ENCODE measurements at regions not wholly inside any gene's neighbourhood (a gene's known extent, or its start where the extent isn't known, plus 50 kb on each side); places are given as distances from the start of the nearest gene placed in this dataset.

DNA sequence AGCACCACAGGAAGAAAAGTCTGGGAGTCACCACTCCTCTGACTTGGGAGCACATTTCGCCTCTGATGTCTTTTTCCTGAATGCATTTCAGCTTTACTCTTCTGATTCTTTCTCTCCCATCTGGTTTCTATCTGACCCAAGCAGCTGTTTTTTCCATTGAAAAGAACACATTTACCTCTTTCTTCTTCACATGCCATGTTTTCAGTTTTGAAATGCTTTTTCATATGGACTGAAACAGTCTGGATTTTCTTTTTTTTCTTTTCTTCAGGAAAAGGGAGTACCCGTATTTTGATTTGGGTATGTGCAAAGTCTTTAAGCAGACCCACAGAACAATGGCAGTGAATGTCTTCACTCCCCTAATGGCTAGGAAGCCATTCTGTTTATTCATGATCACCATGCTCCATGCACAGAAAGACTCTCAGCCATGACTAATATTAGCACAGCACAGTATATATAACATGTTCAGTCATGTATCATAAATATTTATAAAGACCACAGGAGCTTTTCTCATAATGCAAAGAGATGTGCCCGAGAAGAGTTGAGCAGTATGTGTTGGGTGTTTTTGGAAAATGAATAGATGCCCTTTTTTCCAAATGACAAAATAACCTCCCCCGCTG lies 82.7 kb upstream of the LRIG1 start:
- TF ChIP-seq, protein P1, sequence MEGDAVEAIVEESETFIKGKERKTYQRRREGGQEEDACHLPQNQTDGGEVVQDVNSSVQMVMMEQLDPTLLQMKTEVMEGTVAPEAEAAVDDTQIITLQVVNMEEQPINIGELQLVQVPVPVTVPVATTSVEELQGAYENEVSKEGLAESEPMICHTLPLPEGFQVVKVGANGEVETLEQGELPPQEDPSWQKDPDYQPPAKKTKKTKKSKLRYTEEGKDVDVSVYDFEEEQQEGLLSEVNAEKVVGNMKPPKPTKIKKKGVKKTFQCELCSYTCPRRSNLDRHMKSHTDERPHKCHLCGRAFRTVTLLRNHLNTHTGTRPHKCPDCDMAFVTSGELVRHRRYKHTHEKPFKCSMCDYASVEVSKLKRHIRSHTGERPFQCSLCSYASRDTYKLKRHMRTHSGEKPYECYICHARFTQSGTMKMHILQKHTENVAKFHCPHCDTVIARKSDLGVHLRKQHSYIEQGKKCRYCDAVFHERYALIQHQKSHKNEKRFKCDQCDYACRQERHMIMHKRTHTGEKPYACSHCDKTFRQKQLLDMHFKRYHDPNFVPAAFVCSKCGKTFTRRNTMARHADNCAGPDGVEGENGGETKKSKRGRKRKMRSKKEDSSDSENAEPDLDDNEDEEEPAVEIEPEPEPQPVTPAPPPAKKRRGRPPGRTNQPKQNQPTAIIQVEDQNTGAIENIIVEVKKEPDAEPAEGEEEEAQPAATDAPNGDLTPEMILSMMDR (IDR thresholded peaks at IDR 0.05): no peak
- no peak for TF ChIP-seq POLR2A (IDR thresholded peaks at IDR 0.05)
- Histone ChIP-seq H3K4me3 (no peak overlapping the region), H3K27me3 (peaks cover 0 to 10% (median 0%) of the 10 kb centered on the region in 4 donors), H3K27ac (no peak overlapping the region), H3K4me1 (no peaks in the 10 kb centered on the region), H3K9me3 (peaks cover 0 to 3% (median 0%) of the 10 kb centered on the region in 3 donors), H3K36me3 (no peaks in the 10 kb centered on the region)
- intact Hi-C loops (cut with DNase I): no loop called here
- WGBS, 2 donors: 70 to 71% methylated on average over 4 of the region's 4 CpGs
- DNase-seq: no peak

DNA sequence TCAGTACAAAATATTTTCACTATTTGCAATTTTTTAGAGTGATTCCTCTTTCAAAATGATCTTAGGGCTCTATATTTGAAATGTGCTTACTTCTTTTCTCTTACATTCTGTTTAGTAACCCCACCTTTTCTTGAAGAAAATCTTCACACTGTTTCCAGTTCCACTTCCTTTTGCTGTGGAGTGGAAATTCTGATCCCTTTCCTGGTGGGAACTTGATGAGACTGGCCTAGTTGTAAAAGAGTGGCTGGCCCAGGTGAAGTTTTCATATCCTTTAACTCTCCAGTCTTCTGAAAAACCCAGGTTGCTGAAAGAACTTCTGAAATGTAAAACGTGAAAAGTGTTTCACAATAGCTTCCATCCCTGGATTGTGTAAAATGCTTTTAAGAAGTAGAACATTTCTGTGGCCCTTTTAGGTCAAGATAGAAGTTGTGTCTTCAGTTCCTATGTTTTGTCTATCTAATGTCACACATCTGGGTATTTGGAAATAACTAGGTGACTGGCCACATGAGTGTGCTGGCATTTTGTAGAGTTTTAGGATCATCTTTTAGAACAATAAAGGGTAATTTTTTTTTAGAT lies 84.8 kb upstream of the LRIG1 start:
- intact Hi-C loops (cut with DNase I): no loop called here
- no peaks in the 10 kb centered on the region for H3K36me3 ChIP-seq
- H3K27ac ChIP-seq: no peak overlapping the region
- DNase-seq: no peak
- 33 to 67% methylated on average over 1 of the region's 1 CpG for WGBS, 2 donors
- no peak overlapping the region for H3K4me3 ChIP-seq
- H3K9me3 ChIP-seq: no peaks in the 10 kb centered on the region
- H3K27me3 ChIP-seq: no peaks in the 10 kb centered on the region
- no peaks in the 10 kb centered on the region for H3K4me1 ChIP-seq
- no peak for TF ChIP-seq POLR2A (IDR thresholded peaks at IDR 0.05)
- TF ChIP-seq, protein P1 (IDR thresholded peaks at IDR 0.05): no peak

- no peak for DNase-seq
- WGBS, 2 donors: 71 to 83% methylated on average over 3 of the region's 3 CpGs
- Histone ChIP-seq H3K4me3 (no peak overlapping the region), H3K36me3 (no peaks in the 10 kb centered on the region), H3K27ac (no peak overlapping the region), H3K4me1 (no peaks in the 10 kb centered on the region), H3K27me3 (no peaks in the 10 kb centered on the region), H3K9me3 (no peaks in the 10 kb centered on the region)
- intact Hi-C loops (cut with DNase I): no loop called here
- TF ChIP-seq, protein P1 (IDR thresholded peaks at IDR 0.05): no peak
- no peak for TF ChIP-seq POLR2A (IDR thresholded peaks at IDR 0.05)
Measured at GRCh38 chr3:66586853-66587252, 86.0 kb upstream of the LRIG1 start.

DNA sequence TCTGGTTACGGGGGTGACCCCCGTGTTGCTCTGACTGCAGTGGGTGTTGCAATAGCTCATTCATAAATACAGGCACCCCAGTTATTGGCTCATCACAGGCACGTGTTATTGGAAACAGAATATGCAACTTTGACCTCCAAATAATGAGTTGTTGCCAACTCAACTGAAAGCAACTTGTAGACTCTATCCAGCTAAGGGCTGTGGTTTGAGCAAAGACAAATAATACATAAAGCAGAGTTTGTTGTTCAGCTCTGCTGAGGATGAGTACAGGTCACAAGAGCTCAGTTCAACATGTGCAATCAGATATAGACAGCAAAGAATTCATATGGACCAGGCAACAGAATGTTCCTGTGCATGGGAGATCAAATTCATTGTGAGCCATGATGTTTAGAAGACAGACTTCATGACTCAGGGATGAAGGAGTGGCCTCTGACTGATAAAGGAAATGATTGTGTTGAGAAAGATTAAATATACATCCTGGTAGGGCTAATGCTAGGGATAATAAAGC lies 87.6 kb upstream of the LRIG1 start:
- no peaks in the 10 kb centered on the region for H3K27me3 ChIP-seq
- intact Hi-C loops (cut with DNase I): no loop called here

More for the DNA sequence above, 87.6 kb upstream of the LRIG1 start:
- peaks cover 0 to 15% (median 11%) of the 10 kb centered on the region in 3 donors for H3K4me1 ChIP-seq
- H3K36me3 ChIP-seq: no peaks in the 10 kb centered on the region
- no peaks in the 10 kb centered on the region for H3K9me3 ChIP-seq
- no peak overlapping the region for H3K4me3 ChIP-seq
- 66 to 77% methylated on average over 3 of the region's 3 CpGs for WGBS, 2 donors
- TF ChIP-seq POLR2A (IDR thresholded peaks at IDR 0.05): no peak
- TF ChIP-seq, protein P1 (IDR thresholded peaks at IDR 0.05): no peak
- no peak for DNase-seq
- no peak overlapping the region for H3K27ac ChIP-seq
